Ovary (tissue), 7 donors: ENCODE measurements at regions not wholly inside any gene's neighbourhood (a gene's known extent, or its start where the extent isn't known, plus 50 kb on each side); places are given as distances from the start of the nearest gene placed in this dataset.

Experiments
- DNase-seq, 5 donors: peaks; one replicate each; pipeline ENCODE4 v3.0.0-alpha.2; 2019 to 2020
- H3K27ac ChIP-seq, 2 donors: fragments of 200-600 bp; one replicate each; pipeline versions ENCODE4 v1.5.1 to v1.8.0; 2019 to 2022
- H3K27me3 ChIP-seq: fragments of 200-600 bp; one replicate; pipeline ENCODE4 v1.8.0; 2022
- H3K36me3 ChIP-seq: fragments of 200-600 bp; sonication (generic); one replicate; pipeline ENCODE4 v1.5.1; 2019
- H3K4me1 ChIP-seq: one replicate; pipeline ENCODE4 v1.8.1; 2013; ENCODE audit warnings: mild to moderate bottlenecking, moderate library complexity; ENCODE audit not compliant: insufficient read depth
- H3K4me3 ChIP-seq: fragments of 200-600 bp; sonication (generic); one replicate; pipeline ENCODE4 v1.5.1; 2017
- H3K9me3 ChIP-seq, 2 donors: fragments of 200-600 bp in 1 of 2; sonication (generic) in 1 of 2; one replicate each; pipeline versions ENCODE4 v1.5.1 to v1.8.1; 2013 to 2019; ENCODE audit warnings: mild to moderate bottlenecking in 1 of 2, moderate library complexity in 1 of 2
- CTCF ChIP-seq, 3 donors: fragments of 450-650 bp in 2 of 3; fragments of 200-600 bp in 1 of 3; IDR thresholded peaks; one replicate each; pipeline versions ENCODE4 v1.5.1 to v1.8.0; 2016 to 2022; ENCODE audit warnings: antibody characterized with exemption in 3 of 3, mild to moderate bottlenecking in 1 of 3
- EP300 ChIP-seq: sonication (generic); formaldehyde crosslinking; IDR thresholded peaks from one replicate; pipeline ENCODE4 v1.6.1; 2017; ENCODE audit warnings: antibody characterized with exemption
- POLR2A ChIP-seq: fragments of 450-650 bp; IDR thresholded peaks from one replicate; pipeline ENCODE4 v1.6.1; 2017; ENCODE audit warnings: antibody characterized with exemption, mild to moderate bottlenecking, moderate library complexity
- WGBS, 3 donors: extraction: QIAGEN DNeasy Blood & Tissue Kit in 1 of 3; methylation state at CpG; one replicate each; pipeline versions ENCODE4 v1.1.5 to v1.1.7; 2013 to 2017; 5-methylcytosine and 5-hydroxymethylcytosine counted together
- intact Hi-C, 4 donors: fragments of 100-400 bp; cut with DNase I; formaldehyde crosslinking; loops; one replicate each; pipeline versions ENCODE4 v1.11.0 to v1.15.1; 2022 to 2023
- donor health status: DM: no; HTN: no; CAD: no; lungs with moderate emphysema.
- donor health status: DM: no; HTN: no; CAD: no.
- donor health status: Bipolar disorder and iron deficiency.
- donor health status: DM: no; HTN: no; CAD: no.
- donor health status: DM: yes; HTN: yes; CAD: no.

GRCh38 chr21:39119891-39120290, 63.4 kb downstream of the PSMG1 start:
- 89 to 90% (median 89%) methylated on average over 6 of the region's 6 CpGs for WGBS, 3 donors
- H3K9me3 ChIP-seq, result no peaks in the 10 kb centered on the region
- no peaks in the 10 kb centered on the region for H3K27me3 ChIP-seq
- no peak for DNase-seq
- intact Hi-C loops, result loop anchor here (5.0 to 10.0 kb wide), 4 partner anchors 195 to 378 kb away; partner anchors contain the start of gene ETS2 (in 2 of the 4)
- no peaks in the 10 kb centered on the region for H3K36me3 ChIP-seq
- H3K4me1 ChIP-seq, result no peaks in the 10 kb centered on the region
- no peak overlapping the region for H3K4me3 ChIP-seq
- no peak for TF ChIP-seq CTCF (IDR thresholded peaks at IDR 0.05)
- TF ChIP-seq EP300, result no peak
- TF ChIP-seq POLR2A, result no peak
- H3K27ac ChIP-seq, result no peak overlapping the region

GRCh38 chr21:39118604-39119215, 64.5 kb downstream of the PSMG1 start:
- Histone ChIP-seq H3K27me3 (no peaks in the 10 kb centered on the region), H3K27ac (no peak overlapping the region), H3K36me3 (no peaks in the 10 kb centered on the region), H3K9me3 (no peaks in the 10 kb centered on the region), H3K4me1 (no peaks in the 10 kb centered on the region), H3K4me3 (no peak overlapping the region)
- 89 to 93% (median 93%) methylated on average over 8 of the region's 8 CpGs for WGBS, 3 donors
- intact Hi-C loops, result loop anchor here in 2 of 4 donors (10.0 kb wide), 2 partner anchors 194 to 314 kb away; partner anchors contain the start of gene ETS2 (in 1 of the 2)
- no peak for DNase-seq
- TF ChIP-seq POLR2A (no peak), EP300 (no peak), CTCF (IDR thresholded peaks at IDR 0.05) (no peak)

GRCh38 chr21:39118061-39118460, 65.2 kb downstream of the PSMG1 start:
- WGBS, 3 donors, result 95 to 98% (median 97%) methylated on average over 10 of the region's 10 CpGs
- intact Hi-C loops, result loop anchor here in 2 of 4 donors (10.0 kb wide), 2 partner anchors 193 to 313 kb away; partner anchors contain the start of gene ETS2 (in 1 of the 2)
- H3K36me3 ChIP-seq, result no peaks in the 10 kb centered on the region

GRCh38 chr21:39117440-39117970, 65.7 kb downstream of the PSMG1 start:
- H3K4me1 ChIP-seq, result no peaks in the 10 kb centered on the region
- 97 to 99% (median 98%) methylated on average over 11 of the region's 11 CpGs for WGBS, 3 donors
- no peak overlapping the region for H3K4me3 ChIP-seq
- H3K27me3 ChIP-seq, result no peaks in the 10 kb centered on the region
- H3K27ac ChIP-seq, result no peak overlapping the region
- intact Hi-C loops, result loop anchor here in 2 of 4 donors (10.0 kb wide), 2 partner anchors 193 to 313 kb away; partner anchors contain the start of gene ETS2 (in 1 of the 2)
- no peaks in the 10 kb centered on the region for H3K36me3 ChIP-seq
- H3K9me3 ChIP-seq, result no peaks in the 10 kb centered on the region
- no peak for DNase-seq
- TF ChIP-seq POLR2A, result no peak
- TF ChIP-seq EP300, result no peak
- TF ChIP-seq CTCF (IDR thresholded peaks at IDR 0.05), result no peak

More at GRCh38 chr21:39118061-39118460, 65.2 kb downstream of the PSMG1 start:
- no peak overlapping the region for H3K4me3 ChIP-seq
- no peaks in the 10 kb centered on the region for H3K27me3 ChIP-seq
- no peak overlapping the region for H3K27ac ChIP-seq
- TF ChIP-seq CTCF (IDR thresholded peaks at IDR 0.05) (no peak), POLR2A (no peak), EP300 (no peak)
- no peaks in the 10 kb centered on the region for H3K9me3 ChIP-seq
- no peaks in the 10 kb centered on the region for H3K4me1 ChIP-seq
- no peak for DNase-seq
